ENCODE measurements at regions not wholly inside any gene's neighbourhood (a gene's known extent, or its start where the extent isn't known, plus 50 kb on each side); places are given as distances from the start of the nearest gene placed in this dataset.

- peak; percentile 35; the same call in 1 of the 2 replicates for TF ChIP-seq MYC (IDR thresholded peaks at IDR 0.05; ENCODE audit: borderline replicate concordance, low read length)
- TF ChIP-seq FOSL2 (IDR thresholded peaks at IDR 0.05) = peak; percentile 83
- peak; percentile 95 for TF ChIP-seq FOSL2 (CRISPR knock-in tag; IDR thresholded peaks at IDR 0.05)
- no peak for TF ChIP-seq RNF2 (IDR thresholded peaks at IDR 0.05; ENCODE audit: borderline replicate concordance, low read depth)
- TF ChIP-seq CEBPB (IDR thresholded peaks at IDR 0.05) = peak; percentile 31 to 78; a peak in 2 of 4 replicates
- TF ChIP-seq BHLHE40 (IDR thresholded peaks at IDR 0.05; ENCODE audit: low read depth, low read length) = 0 out of 2 replicates have a peak, but pooled peaks have one; percentile 8
- peak; percentile 19; the same call in 1 of the 3 replicates for TF ChIP-seq SMC3 (IDR thresholded peaks at IDR 0.05)
- peak; percentile 97 for TF ChIP-seq MAFK (IDR thresholded peaks at IDR 0.05; ENCODE audit: partially characterized antibody)
- TF ChIP-seq CHD4 (IDR thresholded peaks at IDR 0.05; ENCODE audit: borderline replicate concordance) = no peak
- TF ChIP-seq NFE2L2 (conservative IDR thresholded peaks at IDR 0.05; ENCODE audit: low read length) = peak; percentile 72
- TF ChIP-seq RARB (CRISPR knock-in tag; IDR thresholded peaks at IDR 0.05) = 0 out of 2 replicates have a peak, but pooled peaks have one; percentile 15
- peak; percentile 2 to 27; a peak in 1 of 5 replicates for TF ChIP-seq RAD21 (conservative IDR thresholded peaks at IDR 0.05 in 1 of 2, IDR thresholded peaks at IDR 0.05 in 1 of 2)
- TF ChIP-seq BCL3 (IDR thresholded peaks at IDR 0.05) = no peak
- no peak for TF ChIP-seq ATOH8 (CRISPR knock-in tag; IDR thresholded peaks at IDR 0.05; ENCODE audit: low read depth)
- no peak for TF ChIP-seq ESRRA (IDR thresholded peaks at IDR 0.05; ENCODE audit: borderline replicate concordance, low read length)
- TF ChIP-seq GATA3 (IDR thresholded peaks at IDR 0.05; ENCODE audit: borderline replicate concordance) = peak; percentile 74; the same call in 1 of the 2 replicates
- TF ChIP-seq USF2 (IDR thresholded peaks at IDR 0.05) = no peak
- TF ChIP-seq EHMT2 (IDR thresholded peaks at IDR 0.05; ENCODE audit: low read depth) = no peak
- TF ChIP-seq EP300 (IDR thresholded peaks at IDR 0.05) = peak; percentile 62 to 84; a peak in 3 of 5 replicates
- no peak for TF ChIP-seq NPAS2 (CRISPR knock-in tag; IDR thresholded peaks at IDR 0.05; ENCODE audit: borderline replicate concordance)
- TF ChIP-seq MAZ (IDR thresholded peaks at IDR 0.05; ENCODE audit: borderline replicate concordance, low read depth, low read length) = no peak
- TF ChIP-seq SREBF2 (IDR thresholded peaks at IDR 0.05) = no peak
- peak; percentile 77 for TF ChIP-seq MAX (IDR thresholded peaks at IDR 0.05)
- no peak for TF ChIP-seq HOXA7 (CRISPR knock-in tag; IDR thresholded peaks at IDR 0.05)
- no peak for TF ChIP-seq POLR2A (IDR thresholded peaks at IDR 0.05; ENCODE audit: low read length)
- no peak; the same call in 1 of the 2 replicates for TF ChIP-seq FOXS1 (CRISPR knock-in tag; IDR thresholded peaks at IDR 0.05)
- TF ChIP-seq PHF8 (IDR thresholded peaks at IDR 0.05; ENCODE audit: borderline replicate concordance, low read depth) = no peak
These were observed 134.3 kb upstream of the CDH4 start (continued) for GRCh38 chr20:61117725-61118124.
